Activated T-cell treated with anti-CD3 and anti-CD28 coated beads for 4 hours (primary cell): ENCODE measurements at regions not wholly inside any gene's neighbourhood (a gene's known extent, or its start where the extent isn't known, plus 50 kb on each side); places are given as distances from the start of the nearest gene placed in this dataset.
"Not testable (repeated sequence)": the region's sequence is repeated elsewhere in the genome, so short reads cannot be mapped to it uniquely, and the experiment has no call there.

Experiments used
- DNase-seq: peaks from one replicate; pipeline ENCODE4 v3.0.0-alpha.2; 2020

- DNase-seq: not testable (repeated sequence)
These were observed 209.2 kb downstream of the SPRY1 start for GRCh38 chr4:123605797-123606196.

- no peak for DNase-seq
These were observed 209.7 kb downstream of the SPRY1 start for GRCh38 chr4:123606336-123606735.

- DNase-seq: no peak
These were observed 210.4 kb downstream of the SPRY1 start for GRCh38 chr4:123606946-123607542.

GRCh38 chr4:123609829-123610228 lies 213.2 kb downstream of the SPRY1 start:
- no peak for DNase-seq

- DNase-seq: no peak
These were observed 217.2 kb downstream of the SPRY1 start for GRCh38 chr4:123613586-123614344.

GRCh38 chr4:123615901-123616300 lies 219.3 kb downstream of the SPRY1 start:
- no peak for DNase-seq

- no peak for DNase-seq
These were observed 220.4 kb downstream of the SPRY1 start for GRCh38 chr4:123616951-123617461.

GRCh38 chr4:123617791-123618190 lies 221.2 kb downstream of the SPRY1 start:
- no peak for DNase-seq

- no peak for DNase-seq
These were observed 222.0 kb downstream of the SPRY1 start for GRCh38 chr4:123618606-123619005.

- no peak for DNase-seq
These were observed 222.7 kb downstream of the SPRY1 start for GRCh38 chr4:123619326-123619725.

GRCh38 chr4:123619895-123620294 lies 223.3 kb downstream of the SPRY1 start:
- no peak for DNase-seq

- no peak for DNase-seq
These were observed 224.6 kb downstream of the SPRY1 start for GRCh38 chr4:123621072-123621705.

- DNase-seq: no peak
These were observed 226.0 kb downstream of the SPRY1 start for GRCh38 chr4:123622572-123622971.

- DNase-seq: no peak
These were observed 227.0 kb downstream of the SPRY1 start for GRCh38 chr4:123623611-123624010.

- no peak for DNase-seq
These were observed 228.4 kb downstream of the SPRY1 start for GRCh38 chr4:123624959-123625358.

- DNase-seq: no peak
These were observed 231.7 kb downstream of the SPRY1 start for GRCh38 chr4:123628288-123628687.

- no peak for DNase-seq
These were observed 235.4 kb downstream of the SPRY1 start for GRCh38 chr4:123631786-123632692.

- DNase-seq: no peak
These were observed 236.1 kb downstream of the SPRY1 start for GRCh38 chr4:123632693-123633030.

- DNase-seq: no peak
These were observed 242.2 kb downstream of the SPRY1 start for GRCh38 chr4:123638834-123639233.

- no peak for DNase-seq
These were observed 243.7 kb downstream of the SPRY1 start for GRCh38 chr4:123640271-123640670.

- DNase-seq: no peak
These were observed 244.2 kb downstream of the SPRY1 start for GRCh38 chr4:123640824-123641223.

GRCh38 chr4:123643691-123644090 lies 247.1 kb downstream of the SPRY1 start:
- DNase-seq: no peak

GRCh38 chr4:123649250-123649644 lies 252.7 kb downstream of the SPRY1 start:
- DNase-seq: no peak
